NCI-H2029 treated with DMSO at 0.1 percent for 48 hours (cell line): ENCODE measurements at regions not wholly inside any gene's neighbourhood (a gene's known extent, or its start where the extent isn't known, plus 50 kb on each side); places are given as distances from the start of the nearest gene placed in this dataset.
"Not testable (repeated sequence)": the region's sequence is repeated elsewhere in the genome, so short reads cannot be mapped to it uniquely, and the experiment has no call there.

Source experiments
- DNase-seq: peaks from one replicate; lab custom pipeline; 2025; lab: John Stamatoyannopoulos, UW

- DNase-seq, result not testable (repeated sequence)
Observed at GRCh38 chr10:78096486-78096885, 62.8 kb downstream of the RPS24 start.

GRCh38 chr10:78102593-78102992 lies 68.9 kb downstream of the RPS24 start:
- not testable (repeated sequence) for DNase-seq

DNA sequence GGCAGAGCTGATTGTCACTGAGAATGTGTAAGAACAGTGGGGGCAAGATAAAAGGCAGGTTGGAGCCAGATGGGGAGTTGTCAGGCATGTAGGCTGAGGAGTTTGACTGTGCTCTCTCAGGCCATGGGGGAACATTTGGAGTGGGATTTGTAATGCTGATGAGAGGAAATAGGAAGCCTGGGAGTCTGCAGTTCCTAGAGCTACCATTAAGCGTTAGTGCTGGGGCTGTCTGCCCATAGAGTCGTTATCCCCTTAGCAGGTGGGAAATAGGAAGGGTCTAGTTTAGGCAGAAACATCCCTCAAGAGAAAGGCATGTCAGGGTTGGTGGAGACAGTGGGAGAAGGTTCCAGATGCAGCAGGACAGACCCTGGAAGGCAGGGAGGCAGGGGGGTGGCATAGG lies 75.5 kb downstream of the RPS24 start:
- no peak for DNase-seq

DNA sequence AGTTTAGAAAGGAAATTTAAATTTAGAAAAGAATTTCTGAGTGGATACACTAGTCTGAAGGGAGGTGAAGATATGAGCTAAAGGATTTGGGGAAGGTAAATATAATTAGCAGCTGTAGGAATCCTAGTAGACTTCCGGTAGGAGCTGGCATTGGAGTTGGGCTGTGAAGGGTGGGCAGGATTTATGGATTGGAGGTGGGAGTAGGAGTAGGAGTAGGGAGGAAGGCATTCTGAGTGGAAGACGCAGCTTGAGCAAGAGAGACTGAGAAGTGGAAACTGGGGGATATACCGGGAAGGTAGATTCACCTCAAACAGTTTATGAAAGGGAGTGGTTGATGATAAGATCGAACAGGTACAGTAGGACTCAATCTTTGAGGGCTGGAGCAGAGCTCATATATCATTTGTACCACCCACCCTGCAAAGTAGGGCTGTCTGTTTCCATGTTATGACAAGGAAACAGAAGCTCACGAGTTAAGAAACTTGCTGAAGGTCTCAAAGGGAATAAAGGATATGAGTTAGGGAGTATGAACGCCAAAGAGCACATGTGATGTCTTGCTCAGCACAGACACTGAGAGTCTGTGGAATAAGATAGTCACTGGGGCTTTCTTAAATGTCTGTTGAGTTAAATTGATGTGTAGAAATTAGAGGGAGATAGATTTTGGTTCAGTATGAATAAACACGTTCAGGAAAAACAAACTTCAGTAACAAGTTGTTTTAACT lies 81.6 kb downstream of the RPS24 start:
- no peak for DNase-seq

- no peak for DNase-seq
Observed at GRCh38 chr10:78116361-78116760, 82.7 kb downstream of the RPS24 start.

GRCh38 chr10:78118591-78118990 lies 84.9 kb downstream of the RPS24 start:
- no peak for DNase-seq

- no peak for DNase-seq
Observed at GRCh38 chr10:78121801-78122200, 88.1 kb downstream of the RPS24 start.

GRCh38 chr10:78124167-78124566 lies 90.5 kb downstream of the RPS24 start:
- DNase-seq, result no peak

- no peak for DNase-seq
Observed at GRCh38 chr10:78129211-78129610, 95.5 kb downstream of the RPS24 start.

GRCh38 chr10:78130966-78131710 lies 97.5 kb downstream of the RPS24 start:
- no peak for DNase-seq

GRCh38 chr10:78134773-78135306 lies 101.2 kb downstream of the RPS24 start:
- no peak for DNase-seq

DNA sequence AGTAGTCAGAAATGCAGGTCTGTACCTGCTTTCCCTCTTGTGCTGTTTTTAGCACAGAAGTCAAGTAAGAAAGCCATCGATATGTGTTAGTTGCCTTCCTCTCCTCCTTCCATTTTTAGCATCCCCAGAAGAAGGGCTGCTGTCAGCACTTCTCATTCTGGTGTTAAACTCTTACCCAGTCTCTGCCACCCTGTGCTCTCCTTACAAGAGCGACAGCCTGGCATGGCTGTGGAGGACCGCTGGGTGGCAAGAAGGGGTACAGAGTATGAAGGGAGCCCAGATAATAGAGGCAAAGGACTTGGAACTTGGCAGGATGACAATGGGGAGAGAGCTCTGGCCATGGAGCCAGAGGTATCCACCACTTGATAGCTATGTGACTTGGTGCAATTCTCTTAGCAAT lies 103.5 kb downstream of the RPS24 start:
- no peak for DNase-seq

- no peak for DNase-seq
Observed at GRCh38 chr10:78139341-78139740, 105.7 kb downstream of the RPS24 start.

DNA sequence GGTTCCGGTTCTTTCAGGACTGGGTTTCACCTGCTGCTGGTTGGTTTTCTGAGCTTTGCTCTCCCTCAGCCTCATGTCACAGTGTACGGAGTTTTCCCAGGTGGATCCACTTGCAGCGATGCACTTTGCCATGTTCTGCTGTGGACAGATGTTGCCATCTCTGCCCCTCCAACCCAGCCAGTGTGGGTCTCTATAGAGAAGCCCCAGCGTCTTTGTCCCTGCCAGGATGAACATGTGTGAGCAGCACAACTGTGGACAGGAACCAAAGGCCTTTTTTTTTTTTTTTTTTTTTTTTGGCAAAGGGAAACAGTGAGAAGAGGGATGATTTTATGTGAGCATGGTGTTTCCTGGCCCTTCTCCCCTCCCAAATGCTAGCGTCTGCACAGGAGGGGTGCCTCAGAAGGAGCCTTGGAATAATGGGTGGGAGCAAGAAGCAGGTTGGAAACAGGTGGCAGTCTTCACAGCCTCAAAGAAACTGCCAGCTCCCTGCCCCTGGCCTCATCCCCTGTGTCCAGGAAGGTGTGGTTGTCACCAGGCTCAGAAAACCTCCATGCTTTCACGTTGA lies 106.5 kb downstream of the RPS24 start:
- no peak for DNase-seq

DNA sequence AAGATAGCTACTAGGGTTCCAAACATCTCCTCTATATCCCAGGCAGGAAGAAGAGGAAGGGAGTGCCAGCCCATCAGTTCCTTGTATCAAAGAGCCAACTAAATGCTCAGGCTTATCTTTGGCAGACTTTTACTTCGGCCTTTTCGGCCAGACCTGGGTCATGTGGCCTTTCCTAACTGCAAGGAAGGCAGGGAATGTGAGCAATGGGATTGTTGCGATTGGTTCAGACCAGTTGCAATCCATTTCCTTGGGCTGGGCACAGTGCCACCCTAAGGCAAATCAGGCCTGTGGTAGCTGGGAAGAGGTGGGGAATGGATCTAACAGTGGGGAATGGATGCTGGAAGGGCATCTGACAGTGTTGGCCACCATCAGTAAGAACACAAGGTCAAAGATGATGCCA lies 109.9 kb downstream of the RPS24 start:
- no peak for DNase-seq

GRCh38 chr10:78146200-78146599 lies 112.5 kb downstream of the RPS24 start:
- DNase-seq, result no peak

DNA sequence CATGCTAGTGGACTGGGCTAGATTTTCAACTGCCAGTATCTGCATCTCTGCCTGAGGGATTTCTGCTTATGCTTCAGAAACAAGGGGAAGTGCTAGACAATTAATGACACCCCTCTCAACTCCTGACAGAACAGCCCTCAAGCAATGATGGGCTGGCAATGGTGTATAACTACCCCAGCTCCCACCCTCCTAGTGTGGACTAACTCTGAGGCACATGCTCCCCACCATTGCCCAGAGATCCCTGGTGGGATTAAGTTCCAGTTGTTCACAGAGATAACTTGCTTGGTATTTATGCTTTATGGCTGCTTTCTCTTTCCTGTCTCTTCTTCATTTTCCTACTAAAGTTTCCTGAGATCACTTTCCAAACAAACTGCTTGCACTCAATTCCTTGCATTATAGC lies 113.5 kb downstream of the RPS24 start:
- DNase-seq, result no peak

DNA sequence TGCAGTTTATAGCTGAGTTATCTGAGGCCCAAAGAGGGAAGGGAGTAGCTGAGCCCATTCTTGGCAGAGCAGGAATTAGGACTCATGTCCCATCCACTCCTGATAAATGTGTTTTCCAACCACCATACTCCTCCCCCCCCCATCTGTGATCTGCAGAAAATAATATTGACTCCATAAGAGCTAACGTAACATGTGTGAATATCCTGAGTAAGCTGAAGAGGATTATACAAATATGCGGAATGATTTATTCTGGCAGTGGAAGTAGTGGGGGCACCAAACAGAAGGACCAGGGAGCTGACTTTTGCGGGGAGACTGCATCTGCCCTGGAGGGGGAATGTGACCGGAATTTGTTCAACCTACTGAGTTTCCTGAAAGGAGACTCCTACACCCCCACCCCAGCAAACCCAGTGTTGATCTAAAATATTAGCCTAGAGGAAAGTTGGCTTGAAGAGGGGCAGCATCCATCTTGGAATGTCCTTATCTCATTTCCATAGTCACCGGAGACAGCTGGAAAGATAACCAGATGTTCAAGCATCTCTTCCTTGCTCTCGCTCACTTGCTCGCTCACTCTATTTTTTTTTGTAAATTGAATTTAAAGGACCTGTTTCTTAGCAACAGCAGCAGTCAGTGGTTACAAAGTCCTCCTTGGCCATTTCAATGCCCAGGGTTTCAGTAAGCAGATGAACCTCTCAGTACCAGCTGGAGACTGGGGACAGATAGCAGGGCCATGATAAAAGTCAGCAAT lies 114.7 kb downstream of the RPS24 start:
- DNase-seq, result no peak

GRCh38 chr10:78148961-78149612 lies 115.4 kb downstream of the RPS24 start:
- no peak for DNase-seq

DNA sequence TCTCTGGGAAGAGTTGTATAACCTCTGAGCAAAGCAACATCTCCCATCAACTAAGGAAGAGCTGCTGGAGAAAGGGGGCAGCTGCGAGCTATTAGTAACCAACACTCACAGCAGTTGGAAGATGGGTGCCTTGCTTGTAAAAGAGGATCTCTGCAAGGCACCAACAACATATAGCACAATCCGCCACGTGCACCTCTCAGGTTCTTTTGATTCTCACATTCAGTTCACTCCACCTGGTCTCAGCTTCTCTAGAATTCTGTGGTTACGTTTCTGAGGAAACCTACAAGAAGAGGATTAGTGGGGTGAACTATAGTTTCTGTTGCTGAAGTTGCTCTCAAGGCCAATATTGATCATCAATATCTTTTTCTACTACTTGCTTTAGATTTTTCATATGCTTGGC lies 117.1 kb downstream of the RPS24 start:
- DNase-seq, result no peak

GRCh38 chr10:78155722-78156121 lies 122.1 kb downstream of the RPS24 start:
- DNase-seq, result no peak

DNA sequence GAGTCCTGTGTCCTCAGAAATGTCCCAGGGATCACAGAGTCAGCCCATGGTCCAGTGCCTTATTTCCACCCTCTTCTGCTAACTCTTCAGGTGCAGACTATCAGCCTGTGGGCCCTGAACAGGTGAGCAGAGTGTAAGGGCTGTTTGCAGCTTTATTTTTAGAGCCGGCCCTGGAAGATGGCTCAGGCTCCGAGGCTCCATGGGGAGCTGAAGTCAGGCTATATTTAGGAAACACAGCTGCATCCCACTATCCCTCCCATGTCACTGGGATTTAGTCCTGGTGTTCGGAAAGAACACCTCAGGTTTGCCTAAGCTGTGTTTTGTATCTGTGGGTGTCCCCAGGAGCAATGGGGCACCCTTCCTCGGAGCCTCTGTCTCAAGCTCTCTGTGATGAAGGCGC lies 126.9 kb downstream of the RPS24 start:
- no peak for DNase-seq
